ENCODE measurements at regions not wholly inside any gene's neighbourhood (a gene's known extent, or its start where the extent isn't known, plus 50 kb on each side); places are given as distances from the start of the nearest gene placed in this dataset.

- no peak for DNase-seq
Observed at GRCh38 chr12:68102731-68103130, 56.8 kb downstream of the IFNG start.

- DNase-seq: no peak
Observed at GRCh38 chr12:68102163-68102562, 57.4 kb downstream of the IFNG start.

DNA sequence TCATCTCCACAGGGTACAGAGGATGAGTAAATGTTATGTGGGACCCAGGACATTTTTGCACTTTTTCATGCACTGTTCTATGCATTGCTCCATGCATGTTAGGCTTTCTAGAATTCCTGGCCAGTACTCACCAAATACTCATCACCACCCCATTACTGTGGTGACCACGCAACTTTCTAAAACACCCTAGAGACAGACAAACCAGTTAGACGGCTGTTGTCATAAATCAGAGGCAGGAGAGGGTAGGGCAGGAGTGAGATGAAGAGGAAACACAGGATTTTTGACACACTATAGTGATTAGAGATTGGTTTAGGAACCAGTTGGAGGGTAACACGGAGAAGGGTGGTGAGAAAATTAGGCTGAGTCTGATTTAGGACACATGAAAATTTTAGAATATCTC lies 59.3 kb downstream of the IFNG start:
- DNase-seq: no peak

DNA sequence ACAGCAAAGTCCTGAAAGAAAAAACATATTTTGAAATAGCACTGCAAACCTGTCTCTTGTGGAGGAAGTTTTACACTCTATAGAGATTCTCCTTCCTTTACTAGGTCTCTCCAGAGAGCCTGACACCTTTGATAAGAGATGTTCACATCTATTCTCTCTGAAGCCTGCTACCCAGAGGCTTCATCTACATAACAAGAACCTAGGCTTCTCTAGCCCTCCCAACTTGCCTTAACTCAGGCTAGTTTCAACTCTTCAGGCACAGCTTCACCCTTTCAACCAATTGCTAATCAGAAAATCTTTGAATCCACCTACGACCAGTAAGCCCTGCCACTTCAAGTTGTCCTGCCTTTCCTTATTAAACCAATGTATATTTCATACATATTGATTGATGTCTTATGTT lies 60.6 kb downstream of the IFNG start:
- no peak for DNase-seq

- no peak for DNase-seq
Observed at GRCh38 chr12:68097386-68097785, 62.2 kb downstream of the IFNG start.

GRCh38 chr12:68094645-68095395 lies 64.7 kb downstream of the IFNG start:
- DNase-seq: no peak

DNA sequence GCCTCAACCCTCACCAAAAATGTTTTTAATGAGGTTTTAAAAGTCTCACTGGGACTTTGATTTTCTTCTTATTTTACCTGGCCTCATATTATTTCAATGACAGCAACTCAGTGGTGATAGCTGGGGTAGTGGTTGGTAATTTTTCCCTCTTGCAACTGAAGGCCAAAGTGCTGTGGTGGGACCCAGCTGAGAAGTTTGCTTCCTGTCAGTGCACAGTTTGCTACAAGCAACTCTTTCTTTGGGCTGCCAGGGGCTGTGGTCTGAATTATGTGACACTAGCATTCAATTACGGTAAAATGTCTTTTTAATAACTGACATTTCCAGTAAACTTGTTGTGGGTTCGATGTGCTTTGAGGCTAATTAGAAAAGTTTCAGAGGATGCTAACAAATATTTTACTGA lies 65.3 kb downstream of the IFNG start:
- no peak for DNase-seq

DNA sequence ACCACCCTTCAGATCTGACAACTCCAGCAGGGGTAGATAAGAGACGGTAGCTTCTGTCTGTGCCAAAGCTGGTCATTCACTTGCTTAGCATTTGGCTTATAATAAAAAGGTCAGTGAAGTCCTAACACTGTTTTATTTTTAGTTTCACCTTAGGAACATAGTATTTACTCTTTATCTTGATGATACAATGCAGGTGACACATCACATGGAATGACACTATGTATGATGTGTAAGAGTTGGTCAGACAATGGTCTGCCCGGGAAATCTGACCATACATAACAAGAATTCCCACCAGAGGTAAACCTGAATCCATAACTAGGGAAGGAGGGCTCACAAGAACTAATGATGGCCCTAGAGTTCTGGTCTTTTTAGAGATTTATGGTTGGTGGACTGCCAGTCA lies 66.6 kb downstream of the IFNG start:
- DNase-seq: no peak

GRCh38 chr12:68089101-68089500 lies 70.4 kb downstream of the IFNG start:
- DNase-seq: no peak

- DNase-seq: no peak
Observed at GRCh38 chr12:68086019-68086603, 73.4 kb downstream of the IFNG start.

- no peak for DNase-seq
Observed at GRCh38 chr12:68081561-68081960, 78.0 kb downstream of the IFNG start.

DNA sequence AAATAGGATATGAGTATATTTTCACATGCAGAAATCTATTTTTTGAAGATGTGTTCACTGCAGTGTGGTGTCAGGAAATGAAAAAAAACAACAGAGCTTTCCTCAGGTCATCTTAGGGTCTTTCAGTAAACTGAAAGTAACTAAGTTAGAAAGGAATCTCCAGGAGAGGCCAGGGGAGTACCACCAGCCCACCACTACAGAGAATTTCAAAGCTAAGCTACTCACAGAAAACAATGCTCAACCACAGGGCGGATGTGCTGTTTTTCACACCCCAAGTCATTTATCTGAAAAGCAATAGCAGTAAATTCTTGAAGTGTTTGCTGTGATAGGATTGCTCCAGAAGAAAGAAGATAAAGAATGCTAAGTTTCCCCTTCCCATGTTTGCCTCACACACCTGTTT lies 79.0 kb downstream of the IFNG start:
- DNase-seq: peak; percentile 20

DNA sequence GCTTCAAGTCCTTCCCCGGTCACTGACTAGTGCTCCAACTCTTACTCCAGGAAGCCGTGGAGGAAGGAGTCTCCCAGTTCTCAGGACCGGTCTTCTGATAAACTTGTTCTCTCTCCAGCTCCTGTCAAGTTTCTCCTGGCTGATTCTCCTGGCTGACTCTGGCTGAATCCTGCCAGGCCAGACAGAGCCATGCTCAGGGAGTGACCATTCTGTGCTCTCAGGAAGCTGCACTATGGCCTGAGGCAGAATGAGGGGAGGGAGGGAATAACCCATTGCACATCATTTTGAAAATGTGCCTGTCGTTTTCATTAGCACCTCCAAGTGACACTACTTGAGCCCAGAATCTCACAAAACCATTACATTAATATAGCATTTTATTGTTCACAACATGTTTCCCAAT lies 80.8 kb downstream of the IFNG start:
- no peak for DNase-seq

DNA sequence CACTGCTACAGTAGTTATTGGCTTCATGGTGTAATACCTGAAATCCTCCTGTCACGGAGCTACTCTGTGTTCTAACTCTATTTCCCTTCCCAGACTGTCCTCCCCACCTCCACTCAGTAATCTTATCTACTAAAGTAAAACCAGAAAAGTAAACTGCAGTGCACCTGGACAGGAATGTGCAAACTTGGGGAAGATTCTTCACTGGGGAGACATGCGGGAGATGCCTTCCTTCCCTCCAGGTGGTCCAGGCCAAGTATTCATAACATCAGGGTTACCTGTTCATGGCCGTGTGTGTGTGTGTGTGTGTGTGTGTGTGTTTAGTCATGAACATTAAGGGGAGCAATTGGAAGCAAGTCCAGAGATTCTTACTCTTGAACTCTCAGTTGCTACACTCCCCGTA lies 84.1 kb downstream of the IFNG start:
- DNase-seq: no peak

- DNase-seq: no peak
Observed at GRCh38 chr12:68074306-68075027, 85.1 kb downstream of the IFNG start.

DNA sequence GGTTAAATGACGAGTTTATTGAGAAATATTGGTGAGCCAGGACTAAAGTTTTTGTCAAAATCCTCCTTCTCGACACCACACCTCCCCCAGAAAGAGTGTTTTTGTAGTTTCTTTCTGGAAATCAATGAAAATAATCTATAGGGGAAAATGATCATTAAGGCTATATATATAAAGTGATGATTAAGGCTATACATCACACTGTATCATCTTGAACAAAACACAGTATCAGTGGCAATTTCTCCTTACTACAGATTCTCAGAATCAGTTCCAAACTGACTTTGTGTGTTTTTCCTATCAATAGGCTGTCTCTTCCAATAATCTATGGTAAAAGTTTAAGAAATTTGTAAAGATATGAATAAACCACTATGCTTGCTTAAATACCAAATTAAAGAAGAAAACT lies 81.7 kb downstream of the IFNG-AS1 start:
- DNase-seq: no peak

Measured in CD4-positive, alpha-beta T cell treated with Interleukin-15 for 1 hour (primary cell).